ENCODE measurements at regions not wholly inside any gene's neighbourhood (a gene's known extent, or its start where the extent isn't known, plus 50 kb on each side); places are given as distances from the start of the nearest gene placed in this dataset.
"Not testable (repeated sequence)": the region's sequence is repeated elsewhere in the genome, so short reads cannot be mapped to it uniquely, and the experiment has no call there.

- peak; percentile 19 for DNase-seq (ENCODE audit: low spot score)
Measured at GRCh38 chr5:175347027-175347426, 97.0 kb downstream of the DRD1 start.

DNA sequence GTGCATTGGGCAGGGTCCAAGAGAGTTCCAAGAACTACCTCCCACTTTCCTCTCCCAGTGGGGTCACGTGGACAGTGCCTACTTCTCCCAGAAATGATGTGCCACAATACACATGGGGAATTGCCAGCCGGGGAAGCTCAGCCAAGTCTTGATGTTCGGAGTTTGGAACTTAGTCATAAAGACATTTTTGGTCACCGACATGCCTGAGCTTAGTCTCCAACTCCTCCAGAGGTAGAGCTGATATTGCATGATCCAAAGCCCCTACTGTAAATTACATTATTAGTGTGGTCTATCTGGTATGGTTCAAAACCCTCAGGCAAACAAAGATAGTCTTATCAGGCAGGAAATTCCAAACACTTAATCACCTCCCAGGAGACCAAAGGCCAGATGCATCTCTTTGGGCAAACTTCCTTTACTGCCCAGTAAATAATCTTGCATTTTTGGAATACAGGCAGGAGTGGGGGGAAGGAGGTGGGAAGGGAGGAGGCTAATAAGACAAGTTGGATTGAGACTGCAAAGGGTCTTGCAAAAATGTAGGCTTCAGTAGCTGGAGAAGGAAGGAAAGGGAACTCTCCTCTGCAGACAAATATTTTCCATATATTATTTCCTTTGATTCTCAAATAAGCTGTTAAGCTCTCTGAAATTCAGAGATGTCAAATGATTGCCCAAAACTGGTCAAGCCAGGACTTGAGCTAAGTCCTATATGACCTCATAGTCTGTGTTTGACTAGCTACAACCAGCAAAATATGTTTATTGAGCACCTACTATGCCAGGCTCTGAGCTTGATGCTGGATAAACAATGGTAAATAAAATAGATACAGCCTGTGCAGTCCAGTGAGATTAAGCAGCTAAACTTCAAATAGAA, 99.4 kb downstream of the DRD1 start:
- peak; percentile 51 for DNase-seq (ENCODE audit: low spot score)

DNA sequence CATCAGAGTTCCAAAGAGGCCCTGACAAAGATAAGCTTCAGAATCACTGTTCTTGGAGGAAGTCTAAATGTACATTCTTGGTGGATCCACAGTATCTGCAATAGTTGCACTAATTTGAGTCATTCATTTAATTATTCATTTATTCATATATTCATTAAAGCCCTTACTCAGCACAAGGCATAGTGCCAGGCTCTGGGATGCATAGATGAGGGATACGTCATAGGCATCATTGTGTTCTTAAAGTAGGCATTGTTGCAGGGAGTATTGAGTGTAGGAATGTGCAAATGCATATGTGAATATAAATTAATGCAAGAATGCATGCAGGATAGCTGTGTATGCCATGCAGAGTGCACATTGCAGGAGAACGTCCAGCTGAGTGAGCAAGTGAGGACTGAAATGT, 100.7 kb downstream of the DRD1 start:
- no peak for DNase-seq (ENCODE audit: low spot score)

GRCh38 chr5:175340180-175340579, 103.8 kb downstream of the DRD1 start:
- no peak for DNase-seq (ENCODE audit: low spot score)

DNA sequence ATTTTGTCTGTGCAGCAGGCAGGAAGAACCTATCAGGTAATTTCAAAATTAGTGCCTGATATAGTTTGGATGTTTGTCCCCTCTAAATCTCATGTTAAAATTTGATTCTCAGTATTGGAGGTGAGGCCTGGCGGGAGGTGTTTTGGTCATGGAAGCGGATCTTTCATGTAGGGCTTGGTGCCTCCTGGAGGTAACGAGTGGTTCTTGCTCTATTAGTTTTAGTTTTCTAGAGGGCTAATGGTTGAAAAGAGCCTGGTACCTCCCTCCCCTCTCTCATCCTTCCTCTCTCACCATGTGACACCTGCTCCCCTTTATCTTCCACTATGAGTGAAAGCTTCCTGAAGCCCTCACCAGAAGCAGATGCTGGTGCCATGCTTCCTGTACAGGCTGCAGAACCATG, 106.3 kb downstream of the DRD1 start:
- no peak for DNase-seq (ENCODE audit: low spot score)

GRCh38 chr5:175336781-175337180, 107.2 kb downstream of the DRD1 start:
- DNase-seq (ENCODE audit: low spot score): no peak

GRCh38 chr5:175335691-175336090, 108.3 kb downstream of the DRD1 start:
- DNase-seq (ENCODE audit: low spot score): no peak

- DNase-seq (ENCODE audit: low spot score): not testable (repeated sequence)
Measured at GRCh38 chr5:175331173-175332036, 112.6 kb downstream of the DRD1 start.

DNA sequence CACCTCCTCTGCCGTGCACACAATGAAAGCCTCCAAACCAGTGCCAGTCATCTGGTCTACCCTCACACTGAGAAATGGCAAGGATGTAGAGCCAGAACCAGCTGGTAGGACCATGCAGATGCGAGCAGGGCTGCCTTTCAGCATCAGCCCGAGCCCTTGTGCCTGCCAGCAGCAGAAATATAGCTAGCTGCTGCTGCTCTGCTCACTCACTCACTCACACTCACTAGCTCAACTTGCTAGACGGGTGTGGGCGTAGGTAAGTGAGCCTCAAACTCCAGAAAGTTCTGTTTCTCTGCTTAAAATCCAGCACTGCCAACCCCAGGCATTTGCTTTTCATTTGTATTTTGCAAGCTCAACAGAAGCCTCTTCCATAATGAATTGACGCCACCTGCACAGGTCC, 114.0 kb downstream of the DRD1 start:
- no peak for DNase-seq (ENCODE audit: low spot score)

DNA sequence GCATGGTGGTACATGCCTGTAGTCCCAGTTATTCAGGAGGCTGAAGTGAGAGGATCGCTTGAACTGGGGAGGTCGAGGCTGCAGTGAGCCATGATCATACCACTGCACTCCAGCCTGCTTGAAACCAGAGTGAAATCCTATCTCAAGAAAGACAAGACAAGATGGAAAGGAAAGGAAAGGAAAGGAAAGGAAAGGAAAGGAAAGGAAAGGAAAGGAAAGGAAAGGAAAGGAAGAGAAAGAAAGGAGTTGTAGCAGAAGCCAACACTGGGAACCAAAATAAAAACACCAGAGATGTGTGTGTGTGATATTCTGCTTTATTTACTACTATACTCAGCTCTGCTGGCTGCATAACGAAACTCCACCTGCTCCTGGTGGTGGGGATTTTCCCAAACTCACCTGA, 115.3 kb downstream of the DRD1 start:
- DNase-seq (ENCODE audit: low spot score): no peak

DNA sequence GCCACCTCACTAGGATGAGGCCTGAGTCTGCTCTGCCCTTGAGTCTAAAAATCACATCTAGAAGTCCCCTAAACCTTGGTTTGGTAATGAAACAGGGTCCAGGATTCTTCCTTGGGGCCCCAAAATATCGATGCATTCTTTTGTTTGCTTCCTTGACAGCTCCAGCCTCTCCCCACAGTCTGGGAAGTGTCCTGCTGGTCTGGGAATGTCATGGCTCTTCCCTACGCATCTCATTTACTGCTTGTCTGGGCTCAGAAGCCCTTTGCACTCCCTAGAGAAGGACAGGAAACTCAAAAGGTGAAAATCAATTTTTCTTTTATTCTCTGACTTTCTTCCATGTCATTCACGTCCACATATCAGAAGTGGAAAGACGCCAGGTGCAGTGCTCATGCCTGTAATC, 115.8 kb downstream of the DRD1 start:
- no peak for DNase-seq (ENCODE audit: low spot score)

DNA sequence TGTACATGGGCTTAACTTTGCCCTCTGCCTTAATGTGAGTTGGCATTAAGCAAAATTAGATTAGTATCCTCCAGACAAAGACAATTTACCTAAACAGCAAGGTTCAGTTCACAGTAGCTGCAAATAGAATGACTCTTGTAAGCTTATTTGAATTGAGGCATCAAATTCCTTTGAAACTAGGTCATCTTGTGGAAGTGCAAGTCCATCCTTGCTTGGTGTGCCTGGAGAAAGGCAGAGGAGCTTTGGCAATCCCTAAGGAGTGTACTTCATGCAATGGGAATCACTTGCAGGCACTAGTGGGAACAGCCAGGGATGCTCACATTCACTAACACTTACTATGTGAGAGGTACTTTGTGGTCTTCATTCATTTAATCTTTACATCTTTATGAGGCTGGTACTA, 118.3 kb downstream of the DRD1 start:
- no peak for DNase-seq (ENCODE audit: low spot score)

- peak; percentile 67 for DNase-seq (ENCODE audit: low spot score)
Measured at GRCh38 chr5:175321927-175322532, 122.0 kb downstream of the DRD1 start.

DNA sequence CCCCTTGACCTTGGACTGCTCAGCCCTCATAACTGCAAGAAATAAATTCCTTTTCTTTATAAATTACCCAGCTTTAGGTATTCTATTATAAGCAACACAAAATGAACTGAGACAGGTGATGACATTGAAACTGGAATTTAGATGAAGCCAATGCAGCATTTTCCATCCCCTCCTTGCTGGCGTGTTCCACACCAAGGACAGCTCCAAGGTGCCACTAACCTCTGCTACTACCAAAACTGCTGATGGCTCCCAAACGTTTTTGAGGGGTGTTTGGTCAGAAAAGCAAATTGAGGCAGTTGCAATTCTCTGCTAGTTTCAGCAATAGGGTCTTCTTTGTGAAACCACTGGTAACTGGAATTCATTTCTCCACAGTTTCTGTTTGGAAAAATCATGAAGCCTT, 124.8 kb downstream of the DRD1 start:
- DNase-seq (ENCODE audit: low spot score): no peak

DNA sequence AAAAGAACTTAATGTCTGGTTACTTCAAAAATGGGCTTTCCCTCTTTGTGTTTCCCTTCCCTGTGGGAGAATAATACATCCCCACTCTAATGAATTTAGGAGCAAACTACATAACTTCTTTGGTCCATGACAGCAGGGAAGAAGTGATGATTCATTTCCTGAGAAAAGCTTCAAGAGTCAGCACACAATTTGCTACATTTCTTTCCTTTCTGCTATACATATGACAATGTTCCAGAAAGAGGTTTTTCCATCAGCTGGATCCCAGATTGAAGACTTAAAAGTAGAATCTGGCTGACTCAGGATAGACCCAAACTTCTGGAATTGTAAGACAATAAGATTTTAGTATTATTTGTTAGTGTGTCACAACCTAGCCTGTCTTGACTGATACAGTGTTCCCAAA, 126.1 kb downstream of the DRD1 start:
- DNase-seq (ENCODE audit: low spot score): no peak

GRCh38 chr5:175309218-175309810, 134.7 kb downstream of the DRD1 start:
- DNase-seq (ENCODE audit: low spot score): no peak

- no peak for DNase-seq (ENCODE audit: low spot score)
Measured at GRCh38 chr5:175308701-175309100, 135.3 kb downstream of the DRD1 start.

DNA sequence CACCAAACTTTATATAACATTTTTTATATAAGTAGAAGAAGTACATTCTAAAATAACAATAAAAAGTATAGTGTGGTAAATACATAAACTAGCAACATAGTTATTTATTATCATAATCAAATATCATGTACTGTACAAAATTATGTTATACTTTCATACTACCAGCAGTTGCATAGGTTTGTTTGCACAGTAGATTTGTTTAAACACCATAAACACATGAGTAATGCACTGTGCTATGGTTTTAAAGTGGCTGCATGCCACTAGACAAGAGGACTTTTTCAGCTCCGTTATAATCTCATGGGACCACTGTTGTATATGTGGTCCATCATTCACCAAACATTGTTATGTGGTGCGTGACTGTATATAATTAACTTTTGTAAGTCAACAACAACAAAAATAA, 137.6 kb downstream of the DRD1 start:
- DNase-seq (ENCODE audit: low spot score): peak; percentile 7

DNA sequence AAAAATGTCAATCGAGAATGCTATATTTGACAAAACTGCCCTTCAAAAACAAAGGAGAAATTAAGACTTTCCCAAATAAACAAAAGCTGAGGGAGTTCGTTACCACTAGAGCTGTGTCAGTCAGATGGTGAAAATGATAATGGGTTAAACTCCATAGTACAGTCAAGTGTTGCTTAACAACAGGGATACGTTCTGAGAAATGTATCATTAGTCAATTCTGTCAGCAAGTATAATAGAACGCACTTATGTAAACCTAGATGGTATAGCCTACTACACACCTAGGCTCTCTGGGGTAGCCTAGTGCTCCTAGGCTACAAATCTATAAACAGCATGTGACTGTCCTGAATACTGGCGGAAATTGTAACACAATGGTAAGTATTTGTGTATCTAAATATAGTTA, 138.7 kb downstream of the DRD1 start:
- DNase-seq (ENCODE audit: low spot score): no peak

DNA sequence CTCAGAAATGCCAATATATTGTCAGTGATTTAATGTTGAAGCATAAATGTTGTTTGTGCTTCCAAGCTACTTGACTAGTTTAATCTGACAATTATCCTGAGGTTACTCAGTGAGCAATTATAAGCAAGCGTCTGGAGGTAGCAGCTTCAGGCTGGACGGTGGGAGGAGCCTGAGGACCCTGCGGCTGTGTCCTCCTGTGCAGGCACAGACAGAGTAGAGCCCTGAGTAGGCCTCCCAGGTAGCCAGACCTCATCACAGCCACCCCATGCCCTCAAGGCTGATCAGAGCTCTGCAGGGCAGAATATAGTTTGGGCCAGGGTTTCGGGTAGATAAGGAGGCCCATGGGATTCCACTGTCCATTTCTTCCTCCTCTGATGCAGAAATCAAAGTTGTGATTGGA, 153.6 kb downstream of the DRD1 start:
- no peak for DNase-seq (ENCODE audit: low spot score)

GRCh38 chr5:175288048-175288621, 155.8 kb downstream of the DRD1 start:
- peak; percentile 51 for DNase-seq (ENCODE audit: low spot score)

DNA sequence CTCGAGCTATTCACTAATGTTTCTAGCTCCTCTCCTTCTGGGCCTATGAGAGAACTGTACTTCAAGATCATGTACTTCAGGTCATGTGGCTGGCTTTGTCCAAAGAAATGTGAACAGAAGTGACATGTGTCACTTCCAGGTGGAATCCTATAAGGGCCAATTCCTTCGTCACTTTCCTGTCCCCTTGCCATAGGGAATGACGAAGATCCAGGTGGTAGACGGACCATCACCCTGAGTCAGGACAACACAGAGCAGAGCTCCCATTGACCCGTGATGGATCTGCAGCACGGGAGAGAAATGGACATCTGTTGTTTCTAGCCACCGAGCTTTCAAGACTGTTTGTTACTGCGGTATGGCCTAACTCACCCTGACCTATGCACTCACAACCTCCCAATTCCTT, 157.0 kb downstream of the DRD1 start:
- no peak for DNase-seq (ENCODE audit: low spot score)
